GM12892 (cell line): ENCODE measurements at regions not wholly inside any gene's neighbourhood (a gene's known extent, or its start where the extent isn't known, plus 50 kb on each side); places are given as distances from the start of the nearest gene placed in this dataset.

ENCODE experiments used
- DNase-seq: peaks from one replicate; pipeline ENCODE4 v3.0.0; 2011; ENCODE audit not compliant: insufficient read length
- FAIRE-seq: peaks from 2 replicates; lab custom pipeline; 2011; peaks lifted over from hg19 to GRCh38; lab: Jason Lieb, UNC
- POLR2A ChIP-seq: IDR thresholded peaks from 2 replicates; pipeline ENCODE4 v1.6.1; 2011; ENCODE audit warnings: low read depth, low read length, control low read depth
- POLR2AphosphoS5 ChIP-seq: IDR thresholded peaks from 2 replicates; pipeline ENCODE4 v1.6.1; 2011; ENCODE audit warnings: low read depth, low read length, control low read depth
- TAF1 ChIP-seq: IDR thresholded peaks from 2 replicates; pipeline ENCODE4 v1.6.1; 2011; ENCODE audit warnings: low read depth, mild to moderate bottlenecking, control low read depth, low read length, borderline replicate concordance

DNA sequence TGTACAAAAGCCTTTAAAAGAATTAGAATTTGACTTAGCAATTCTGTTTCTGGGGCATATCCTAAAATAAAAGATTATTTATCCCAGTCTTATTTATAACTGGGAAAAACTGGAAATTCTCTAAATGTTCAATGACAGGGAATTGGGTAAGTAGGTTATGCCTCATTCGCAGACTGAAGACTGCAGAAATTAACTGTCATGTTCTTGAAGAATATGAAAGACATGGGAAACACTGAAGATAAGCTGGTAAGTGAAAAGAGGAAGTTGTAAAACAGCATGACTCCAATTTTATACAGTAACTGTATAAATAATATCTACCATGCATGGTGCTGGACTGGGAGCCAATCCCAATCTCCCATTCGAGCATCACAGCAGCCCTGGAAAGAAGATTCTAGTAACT, 50.6 kb upstream of the SLC2A1 start:
- FAIRE-seq (no peak), DNase-seq (no peak)
- no peak for TF ChIP-seq POLR2A
- TF ChIP-seq POLR2AphosphoS5: no peak

DNA sequence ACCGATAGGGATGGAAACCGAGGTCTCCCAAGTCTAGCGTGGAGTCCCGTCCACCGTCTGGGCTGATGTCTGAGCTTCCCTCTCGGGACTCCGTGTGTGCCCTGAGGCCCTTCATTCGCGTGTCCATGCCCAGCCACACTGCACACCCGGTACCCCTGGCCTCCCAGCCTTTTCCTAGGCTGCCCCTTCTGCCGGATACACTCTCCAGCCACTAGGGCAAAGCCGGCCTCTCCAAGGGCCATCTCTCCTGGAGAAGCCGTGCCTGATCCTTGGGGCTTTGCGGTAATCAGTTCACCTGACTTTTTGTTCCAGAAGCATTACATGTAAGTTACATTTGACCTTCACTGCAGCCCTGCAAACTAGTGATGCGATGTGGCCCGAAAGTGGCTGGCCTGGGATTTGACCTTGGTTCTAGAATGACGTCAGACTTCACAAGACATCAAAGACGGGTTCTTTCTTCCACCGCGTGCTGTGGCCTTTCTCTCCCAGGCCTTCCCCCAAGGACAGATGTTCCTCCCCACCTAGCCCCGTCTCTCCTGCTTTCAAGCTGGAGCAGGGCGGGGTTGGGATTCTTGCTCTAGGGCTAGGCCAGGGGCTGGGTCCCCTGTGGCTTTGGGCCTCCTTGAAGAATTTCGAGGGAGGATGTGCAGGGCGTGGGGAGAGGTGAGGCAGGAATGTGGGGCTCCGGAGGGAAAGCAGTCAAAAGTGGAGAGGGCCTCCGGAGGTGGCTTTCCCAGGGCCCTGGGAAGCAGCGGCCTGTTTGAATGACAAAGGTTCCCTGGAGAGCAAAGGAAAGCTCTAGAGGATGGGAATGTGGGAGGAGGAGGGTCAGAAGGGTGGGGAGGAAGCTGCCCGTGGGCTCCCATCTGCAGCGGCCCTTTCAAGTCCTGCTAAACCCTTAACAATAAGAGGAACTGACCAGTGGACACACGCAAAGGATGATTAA, 49.7 kb upstream of the SLC2A1 start:
- FAIRE-seq (no peak), DNase-seq (no peak)
- no peak for TF ChIP-seq POLR2A
- TF ChIP-seq POLR2AphosphoS5: no peak
- no peak for TF ChIP-seq TAF1
